Tibial artery (tissue), 4 donors: ENCODE measurements at regions not wholly inside any gene's neighbourhood (a gene's known extent, or its start where the extent isn't known, plus 50 kb on each side); places are given as distances from the start of the nearest gene placed in this dataset.

Experiments used
- DNase-seq, 2 donors: peaks; one replicate each; pipeline ENCODE4 v3.0.0-alpha.2; 2019
- H3K27ac ChIP-seq, 2 donors: fragments of 200-600 bp; sonication (generic) in 1 of 2; 1 replicate in 1 of 2; 2 replicates in 1 of 2; pipeline ENCODE4 v1.5.1; 2018 to 2019; ENCODE audit warnings: mild to moderate bottlenecking in 1 of 2
- H3K27me3 ChIP-seq, 2 donors: fragments of 200-600 bp; sonication (generic) in 1 of 2; one replicate each; pipeline versions ENCODE4 v1.5.1 to v1.6.0; 2016 to 2019
- H3K36me3 ChIP-seq, 3 donors: fragments of 200-600 bp; sonication (generic) in 2 of 3; one replicate each; pipeline ENCODE4 v1.5.1; 2016 to 2019; ENCODE audit warnings: mild to moderate bottlenecking in 2 of 3
- H3K4me1 ChIP-seq, 4 donors: fragments of 200-600 bp; sonication (generic) in 2 of 4; 1 replicate in 3 of 4; 2 replicates in 1 of 4; pipeline ENCODE4 v1.5.1; 2016 to 2019
- H3K4me3 ChIP-seq, 2 donors: fragments of 200-600 bp; sonication (generic) in 1 of 2; 1 replicate in 1 of 2; 2 replicates in 1 of 2; pipeline ENCODE4 v1.5.1; 2018 to 2019; ENCODE audit warnings: mild to moderate bottlenecking in 2 of 2
- H3K9me3 ChIP-seq, 3 donors: fragments of 200-600 bp; sonication (generic) in 1 of 3; one replicate each; pipeline ENCODE4 v1.5.1; 2016 to 2019
- CTCF ChIP-seq, 2 experiments: fragments of 200-600 bp in 1 of 2; fragments of 450-650 bp in 1 of 2; IDR thresholded peaks; one replicate each; pipeline ENCODE4 v1.5.1; 2017 to 2019; ENCODE audit warnings: antibody characterized with exemption in 2 of 2, mild to moderate bottlenecking in 1 of 2, moderate library complexity in 1 of 2
- intact Hi-C: fragments of 100-400 bp; cut with DNase I; formaldehyde crosslinking; loops from one replicate; pipeline ENCODE4 v1.15.0; 2023; ENCODE audit warnings: low total_unique reads

- Histone ChIP-seq H3K9me3 (no peaks in the 10 kb centered on the region), H3K27me3 (no peaks in the 10 kb centered on the region), H3K36me3 (no peaks in the 10 kb centered on the region), H3K4me3 (no peak overlapping the region), H3K4me1 (peaks cover 0 to 38% (median 23%) of the 10 kb centered on the region in 4 donors), H3K27ac (no peak overlapping the region)
- peak; percentile 63 to 68 for DNase-seq
- TF ChIP-seq CTCF (IDR thresholded peaks at IDR 0.05) = no peak
- intact Hi-C loops = no loop called here
Observed at GRCh38 chr17:77613218-77613617, 345.3 kb upstream of the TNRC6C start.

DNA sequence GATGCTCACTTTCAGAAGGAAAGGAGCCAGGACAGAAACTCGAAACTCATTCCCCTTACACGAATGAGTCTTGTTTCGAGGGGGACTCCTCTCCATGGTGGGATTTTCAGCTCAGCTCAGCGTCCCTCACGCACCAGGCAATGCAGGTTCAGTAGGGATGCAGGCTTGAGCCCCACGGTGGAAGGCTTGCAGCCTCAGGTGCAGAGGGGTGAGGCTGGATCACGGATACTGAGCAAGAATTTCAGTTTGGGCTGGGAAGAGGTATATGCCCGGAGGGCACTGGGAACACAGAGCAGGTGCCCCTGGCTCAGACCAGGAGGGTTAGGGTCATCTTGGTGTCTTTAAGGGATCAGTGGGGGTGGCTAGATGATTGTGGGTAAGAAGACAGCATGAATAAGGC, 344.9 kb upstream of the TNRC6C start:
- no peak for DNase-seq
- no peaks in the 10 kb centered on the region for H3K27me3 ChIP-seq
- TF ChIP-seq CTCF (IDR thresholded peaks at IDR 0.05) = no peak

GRCh38 chr17:77615703-77616253, 342.7 kb upstream of the TNRC6C start:
- intact Hi-C loops = no loop called here
- no peak overlapping the region for H3K4me3 ChIP-seq
- H3K27ac ChIP-seq = peak overlapping the region; percentile 41 to 51
- H3K27me3 ChIP-seq = no peaks in the 10 kb centered on the region
- no peak for DNase-seq
- no peak for TF ChIP-seq CTCF (IDR thresholded peaks at IDR 0.05)
- H3K36me3 ChIP-seq = no peaks in the 10 kb centered on the region
- peaks cover 0 to 31% (median 13%) of the 10 kb centered on the region in 4 donors for H3K4me1 ChIP-seq
- no peaks in the 10 kb centered on the region for H3K9me3 ChIP-seq

More for the DNA sequence above, 344.9 kb upstream of the TNRC6C start:
- intact Hi-C loops = no loop called here
- H3K4me1 ChIP-seq = peaks cover 0 to 38% (median 23%) of the 10 kb centered on the region in 4 donors
- no peaks in the 10 kb centered on the region for H3K9me3 ChIP-seq
- H3K36me3 ChIP-seq = no peaks in the 10 kb centered on the region
- no peak overlapping the region for H3K4me3 ChIP-seq
- no peak overlapping the region for H3K27ac ChIP-seq

DNA sequence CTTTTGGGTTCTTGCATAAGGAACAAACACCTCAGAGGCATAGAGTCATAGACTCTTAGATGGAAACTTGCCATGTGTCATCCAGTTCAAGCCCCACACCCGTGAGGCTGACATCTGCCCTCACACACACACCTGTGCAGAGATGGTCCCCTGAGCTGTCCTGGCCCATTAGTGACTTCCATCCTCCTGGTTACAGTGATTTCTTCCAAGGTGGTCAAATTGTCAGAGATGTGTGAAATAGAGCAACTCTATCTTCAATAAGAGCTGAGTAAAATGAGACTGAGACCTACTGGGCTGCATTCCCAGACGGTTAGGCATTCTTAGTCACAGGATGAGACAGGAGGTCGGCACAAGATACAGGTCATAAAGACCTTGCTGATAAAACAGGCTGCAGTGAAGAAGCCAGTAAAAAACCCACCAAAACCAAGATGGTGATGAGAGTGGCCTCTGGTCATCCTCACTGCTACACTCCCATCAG, 342.2 kb upstream of the TNRC6C start:
- no peaks in the 10 kb centered on the region for H3K36me3 ChIP-seq
- intact Hi-C loops = no loop called here
- peaks cover 0 to 26% (median 12%) of the 10 kb centered on the region in 4 donors for H3K4me1 ChIP-seq
- no peaks in the 10 kb centered on the region for H3K27me3 ChIP-seq
- TF ChIP-seq CTCF (IDR thresholded peaks at IDR 0.05) = no peak
- H3K4me3 ChIP-seq = no peak overlapping the region
- DNase-seq = no peak
- peak overlapping the region; percentile 21 to 41 for H3K27ac ChIP-seq
- H3K9me3 ChIP-seq = no peaks in the 10 kb centered on the region

- H3K27me3 ChIP-seq = no peaks in the 10 kb centered on the region
- no peak overlapping the region for H3K27ac ChIP-seq
- intact Hi-C loops = no loop called here
- H3K36me3 ChIP-seq = no peaks in the 10 kb centered on the region
- DNase-seq = no peak
- no peaks in the 10 kb centered on the region for H3K9me3 ChIP-seq
- peaks cover 0 to 25% (median 12%) of the 10 kb centered on the region in 4 donors for H3K4me1 ChIP-seq
- TF ChIP-seq CTCF (IDR thresholded peaks at IDR 0.05) = no peak
- no peak overlapping the region for H3K4me3 ChIP-seq
Observed at GRCh38 chr17:77617516-77617915, 341.0 kb upstream of the TNRC6C start.
